KMS-11 (cell line): ENCODE measurements at regions not wholly inside any gene's neighbourhood (a gene's known extent, or its start where the extent isn't known, plus 50 kb on each side); places are given as distances from the start of the nearest gene placed in this dataset.

Source experiments
- H2AFZ ChIP-seq: fragments of 200-600 bp; sonication (generic); 2 replicates; pipeline ENCODE4 v1.6.1; 2016; ENCODE audit warnings: antibody characterized with exemption, mixed run types, low read depth
- H3K27ac ChIP-seq: fragments of 200-600 bp; sonication (generic); 2 replicates; pipeline ENCODE4 v1.6.1; 2016; ENCODE audit warnings: mild to moderate bottlenecking, mixed run types
- H3K27me3 ChIP-seq: fragments of 200-600 bp; sonication (generic); 2 replicates; pipeline ENCODE4 v1.6.1; 2017; ENCODE audit warnings: mild to moderate bottlenecking, low read depth, mixed run types, moderate library complexity; ENCODE audit not compliant: insufficient read depth
- H3K36me3 ChIP-seq: fragments of 200-600 bp; sonication (generic); 2 replicates; pipeline ENCODE4 v1.6.1; 2017; ENCODE audit warnings: mild to moderate bottlenecking, mixed run types; ENCODE audit not compliant: insufficient read depth
- H3K4me1 ChIP-seq: fragments of 200-600 bp; sonication (generic); 2 replicates; pipeline ENCODE4 v1.6.1; 2016; ENCODE audit warnings: mild to moderate bottlenecking, low read depth, mixed run types; ENCODE audit not compliant: poor library complexity, severe bottlenecking
- H3K4me2 ChIP-seq: fragments of 200-600 bp; sonication (generic); 2 replicates; pipeline ENCODE4 v1.7.0; 2016; ENCODE audit warnings: mild to moderate bottlenecking, mixed run types
- H3K4me3 ChIP-seq: fragments of 200-600 bp; sonication (generic); IDR thresholded peaks from 2 replicates; pipeline ENCODE4 v1.6.1; 2017; ENCODE audit warnings: low read depth, low read length, mixed read lengths; ENCODE audit not compliant: insufficient read depth
- H3K79me2 ChIP-seq: fragments of 200-600 bp; sonication (generic); 2 replicates; pipeline ENCODE4 v1.6.1; 2016; ENCODE audit warnings: low read depth, mixed run types; ENCODE audit not compliant: insufficient read depth
- H3K9ac ChIP-seq: fragments of 200-600 bp; sonication (generic); 2 replicates; pipeline ENCODE4 v1.6.1; 2016; ENCODE audit warnings: mild to moderate bottlenecking, mixed run types
- H4K20me1 ChIP-seq: fragments of 200-600 bp; sonication (generic); 2 replicates; pipeline ENCODE4 v1.6.1; 2016; ENCODE audit warnings: mild to moderate bottlenecking, mixed run types; ENCODE audit not compliant: insufficient read depth
- TF ChIP-seq, protein P1 (sequence below): fragments of 200-600 bp; sonication (generic); conservative IDR thresholded peaks from 2 replicates; pipeline ENCODE4 v1.6.1; 2017; ENCODE audit warnings: low read depth, mild to moderate bottlenecking, antibody characterized with exemption, low read length, moderate library complexity, mixed read lengths

DNA sequence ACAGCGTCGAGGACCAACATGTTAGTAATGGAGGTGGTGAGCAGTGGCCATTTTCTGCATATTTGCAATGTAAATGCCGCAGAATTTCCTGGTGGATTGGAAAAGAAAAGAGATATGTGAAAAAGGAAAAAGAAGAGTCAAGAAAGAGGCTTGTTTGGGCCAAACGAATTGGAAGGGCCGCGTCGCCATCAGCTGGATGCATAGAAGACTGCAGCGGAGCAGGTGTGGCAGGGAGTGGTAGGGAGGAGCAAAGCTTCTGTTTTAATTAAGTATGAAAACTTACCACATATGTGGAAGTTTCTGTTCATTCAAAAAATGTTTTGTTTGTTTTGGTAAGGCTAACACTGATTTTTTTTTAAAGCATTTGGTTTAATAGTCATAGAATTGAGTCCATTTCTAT, 690.7 kb downstream of the NCAM2 start:
- H3K79me2 ChIP-seq = no peaks in the 10 kb centered on the region
- H3K4me2 ChIP-seq = no peak overlapping the region
- TF ChIP-seq, protein P1, sequence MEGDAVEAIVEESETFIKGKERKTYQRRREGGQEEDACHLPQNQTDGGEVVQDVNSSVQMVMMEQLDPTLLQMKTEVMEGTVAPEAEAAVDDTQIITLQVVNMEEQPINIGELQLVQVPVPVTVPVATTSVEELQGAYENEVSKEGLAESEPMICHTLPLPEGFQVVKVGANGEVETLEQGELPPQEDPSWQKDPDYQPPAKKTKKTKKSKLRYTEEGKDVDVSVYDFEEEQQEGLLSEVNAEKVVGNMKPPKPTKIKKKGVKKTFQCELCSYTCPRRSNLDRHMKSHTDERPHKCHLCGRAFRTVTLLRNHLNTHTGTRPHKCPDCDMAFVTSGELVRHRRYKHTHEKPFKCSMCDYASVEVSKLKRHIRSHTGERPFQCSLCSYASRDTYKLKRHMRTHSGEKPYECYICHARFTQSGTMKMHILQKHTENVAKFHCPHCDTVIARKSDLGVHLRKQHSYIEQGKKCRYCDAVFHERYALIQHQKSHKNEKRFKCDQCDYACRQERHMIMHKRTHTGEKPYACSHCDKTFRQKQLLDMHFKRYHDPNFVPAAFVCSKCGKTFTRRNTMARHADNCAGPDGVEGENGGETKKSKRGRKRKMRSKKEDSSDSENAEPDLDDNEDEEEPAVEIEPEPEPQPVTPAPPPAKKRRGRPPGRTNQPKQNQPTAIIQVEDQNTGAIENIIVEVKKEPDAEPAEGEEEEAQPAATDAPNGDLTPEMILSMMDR = peak; percentile 42; the same call in 1 of the 2 replicates
- no peak overlapping the region for H3K4me3 ChIP-seq
- H3K36me3 ChIP-seq = no peaks in the 10 kb centered on the region
- no peaks in the 10 kb centered on the region for H3K27me3 ChIP-seq
- H2AFZ ChIP-seq = no peak overlapping the region
- H3K27ac ChIP-seq = no peak overlapping the region
- no peaks in the 10 kb centered on the region for H3K4me1 ChIP-seq
- no peaks in the 10 kb centered on the region for H4K20me1 ChIP-seq
- H3K9ac ChIP-seq = no peak overlapping the region

DNA sequence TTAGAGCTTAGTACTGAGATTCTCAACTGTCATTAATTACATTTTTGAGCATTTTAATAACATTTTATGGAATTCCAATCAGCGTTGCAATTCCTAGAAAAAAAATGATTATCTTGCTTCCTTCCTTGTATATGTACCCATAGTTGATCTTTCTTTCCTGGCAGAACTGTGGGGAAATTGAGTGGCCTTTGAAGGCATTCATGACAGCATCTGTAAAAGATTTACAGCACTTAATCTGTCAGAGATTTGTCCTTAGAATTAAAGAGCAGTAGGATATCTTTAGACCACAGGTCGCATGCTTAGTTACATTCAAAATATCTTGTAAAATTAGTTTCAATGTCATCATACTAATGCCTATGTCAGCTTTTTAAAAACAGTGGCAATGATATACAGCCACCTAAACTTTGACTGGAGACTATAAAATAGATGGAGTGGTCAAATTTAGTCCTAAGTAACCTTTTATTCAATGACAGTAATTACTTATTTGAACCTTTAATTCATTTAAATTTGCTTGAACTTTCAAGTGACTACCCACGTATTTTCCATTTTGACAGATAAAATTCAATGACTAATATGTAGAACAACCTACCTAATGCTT, 692.0 kb downstream of the NCAM2 start:
- Histone ChIP-seq H4K20me1 (no peaks in the 10 kb centered on the region), H3K79me2 (no peaks in the 10 kb centered on the region), H3K27me3 (no peaks in the 10 kb centered on the region), H3K27ac (no peak overlapping the region), H3K9ac (no peak overlapping the region), H3K4me1 (no peaks in the 10 kb centered on the region), H2AFZ (no peak overlapping the region), H3K4me3 (no peak overlapping the region), H3K4me2 (no peak overlapping the region), H3K36me3 (no peaks in the 10 kb centered on the region)
- TF ChIP-seq, protein P1 = no peak

DNA sequence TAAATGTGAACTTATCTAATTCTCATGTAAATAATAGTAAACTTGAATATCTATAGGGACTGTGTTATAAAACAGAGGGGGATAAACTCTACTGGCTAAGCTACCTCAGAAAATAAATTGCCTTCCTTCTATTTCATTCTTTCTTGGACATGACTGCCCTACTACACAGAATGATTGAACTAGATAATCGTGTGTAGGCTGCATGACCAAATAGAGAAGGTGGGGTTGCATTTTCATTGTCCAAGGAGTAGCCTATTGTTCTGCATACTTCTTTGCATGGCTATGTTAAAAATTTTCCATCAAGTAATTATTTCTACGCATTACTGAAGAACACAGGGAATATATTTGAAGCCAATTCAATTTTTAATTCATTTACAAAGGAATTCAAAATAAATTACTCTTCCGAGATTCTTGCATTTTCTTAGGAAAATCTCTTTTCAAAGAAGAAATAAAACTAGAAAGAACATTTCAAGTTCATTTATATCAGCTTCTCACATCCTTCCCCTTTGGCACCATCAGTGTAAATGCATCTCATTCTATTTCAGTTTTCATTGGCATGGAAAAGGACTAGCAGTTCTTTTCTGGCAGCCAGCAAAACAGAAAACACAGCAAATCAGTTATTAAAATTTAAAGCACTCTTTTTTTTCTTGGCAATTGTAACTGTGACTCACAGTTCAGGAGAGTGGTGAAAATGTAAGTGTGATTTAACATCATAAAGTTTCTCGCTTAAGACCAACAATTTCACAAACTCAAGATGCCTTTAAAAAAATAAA, 714.7 kb downstream of the NCAM2 start:
- TF ChIP-seq, protein P1 = no peak
- Histone ChIP-seq H3K36me3 (no peaks in the 10 kb centered on the region), H4K20me1 (no peaks in the 10 kb centered on the region), H3K79me2 (no peaks in the 10 kb centered on the region), H3K4me3 (no peak overlapping the region), H3K4me1 (no peaks in the 10 kb centered on the region), H2AFZ (no peak overlapping the region), H3K27me3 (no peaks in the 10 kb centered on the region), H3K27ac (no peak overlapping the region), H3K4me2 (no peak overlapping the region), H3K9ac (no peak overlapping the region)

GRCh38 chr21:21713651-21714180, 715.5 kb downstream of the NCAM2 start:
- Histone ChIP-seq H3K4me2 (no peak overlapping the region), H3K27me3 (no peaks in the 10 kb centered on the region), H3K79me2 (no peaks in the 10 kb centered on the region), H3K27ac (no peak overlapping the region), H3K4me3 (no peak overlapping the region), H3K9ac (no peak overlapping the region), H2AFZ (no peak overlapping the region), H3K36me3 (no peaks in the 10 kb centered on the region), H3K4me1 (no peaks in the 10 kb centered on the region), H4K20me1 (no peaks in the 10 kb centered on the region)
- TF ChIP-seq, protein P1 = no peak
